ENCODE measurements at regions not wholly inside any gene's neighbourhood (a gene's known extent, or its start where the extent isn't known, plus 50 kb on each side); places are given as distances from the start of the nearest gene placed in this dataset.

- TF ChIP-seq CTCF (IDR thresholded peaks at IDR 0.05; ENCODE audit: insufficient read depth, low read length): peak; percentile 81
- DNase-seq (ENCODE audit: low read depth): peak; percentile 75
- no peak overlapping the region for H3K4me3 ChIP-seq (ENCODE audit: low read depth, low read length)
Observed at GRCh38 chr12:104877103-104877705, 80.9 kb downstream of the SLC41A2 start.

- peak; percentile 49 for DNase-seq (ENCODE audit: low read depth)
- H3K4me3 ChIP-seq (ENCODE audit: low read depth, low read length): no peak overlapping the region
- TF ChIP-seq CTCF (IDR thresholded peaks at IDR 0.05; ENCODE audit: insufficient read depth, low read length): no peak
Observed at GRCh38 chr12:104873374-104873773, 84.7 kb downstream of the SLC41A2 start.

- no peak for DNase-seq (ENCODE audit: low read depth)
- TF ChIP-seq CTCF (IDR thresholded peaks at IDR 0.05; ENCODE audit: insufficient read depth, low read length): no peak
- H3K4me3 ChIP-seq (ENCODE audit: low read depth, low read length): no peak overlapping the region
Observed at GRCh38 chr12:104870797-104871196, 87.3 kb downstream of the SLC41A2 start.

- no peak overlapping the region for H3K4me3 ChIP-seq (ENCODE audit: low read depth, low read length)
- DNase-seq (ENCODE audit: low read depth): peak; percentile 86
- no peak for TF ChIP-seq CTCF (IDR thresholded peaks at IDR 0.05; ENCODE audit: insufficient read depth, low read length)
Observed at GRCh38 chr12:104866291-104866690, 91.8 kb downstream of the SLC41A2 start.

- DNase-seq (ENCODE audit: low read depth): no peak
- no peak overlapping the region for H3K4me3 ChIP-seq (ENCODE audit: low read depth, low read length)
- no peak for TF ChIP-seq CTCF (IDR thresholded peaks at IDR 0.05; ENCODE audit: insufficient read depth, low read length)
Observed at GRCh38 chr12:104865080-104865479, 93.0 kb downstream of the SLC41A2 start.

- no peak for TF ChIP-seq CTCF (IDR thresholded peaks at IDR 0.05; ENCODE audit: insufficient read depth, low read length)
- no peak overlapping the region for H3K4me3 ChIP-seq (ENCODE audit: low read depth, low read length)
- peak; percentile 34 for DNase-seq (ENCODE audit: low read depth)
Observed at GRCh38 chr12:104864668-104865067, 93.4 kb downstream of the SLC41A2 start.

Data from fibroblast of the aortic adventitia (primary cell).